Large intestine (tissue), 3 donors: ENCODE measurements at regions not wholly inside any gene's neighbourhood (a gene's known extent, or its start where the extent isn't known, plus 50 kb on each side); places are given as distances from the start of the nearest gene placed in this dataset.

ENCODE experiments used
- DNase-seq, 2 donors: peaks; one replicate each; pipeline versions ENCODE4 v3.0.0 to v3.0.0-alpha.2; 2013
- H3K27ac ChIP-seq: one replicate; pipeline ENCODE4 v1.5.1; 2013; ENCODE audit warnings: low read length
- H3K27me3 ChIP-seq: 2 replicates; pipeline ENCODE4 v1.6.1; 2013; ENCODE audit warnings: low read length; ENCODE audit not compliant: control insufficient read depth, insufficient read depth
- H3K36me3 ChIP-seq: 2 replicates; pipeline ENCODE4 v1.6.1; 2013; ENCODE audit warnings: low read length; ENCODE audit not compliant: control insufficient read depth, insufficient read depth
- H3K4me1 ChIP-seq: one replicate; pipeline ENCODE4 v1.6.1; 2013; ENCODE audit warnings: low read length; ENCODE audit not compliant: control insufficient read depth, insufficient read depth
- H3K4me3 ChIP-seq: one replicate; pipeline ENCODE4 v1.5.1; 2013; ENCODE audit warnings: low read length
- H3K9me3 ChIP-seq: one replicate; pipeline ENCODE4 v1.6.1; 2013; ENCODE audit warnings: mild to moderate bottlenecking, low read depth, low read length, moderate library complexity; ENCODE audit not compliant: control insufficient read depth
- WGBS: methylation state at CpG from one replicate; pipeline ENCODE4 v1.1.5; 2013; ENCODE audit warnings: low lambda C conversion rate; ENCODE audit not compliant: insufficient coverage; 5-methylcytosine and 5-hydroxymethylcytosine counted together

- DNase-seq: no peak
- Histone ChIP-seq H3K27me3 (no peaks in the 10 kb centered on the region), H3K27ac (no peak overlapping the region), H3K4me1 (no peaks in the 10 kb centered on the region), H3K36me3 (peaks cover 5% of the 10 kb centered on the region), H3K4me3 (no peak overlapping the region), H3K9me3 (peaks cover 24% of the 10 kb centered on the region)
- 100% methylated on average over 1 of the region's 2 CpGs for WGBS
Observed at GRCh38 chr4:123050018-123050417, 127.6 kb upstream of the NUDT6 start.

- 96% methylated on average over 3 of the region's 3 CpGs for WGBS
- H3K36me3 ChIP-seq: peaks cover 5% of the 10 kb centered on the region
- no peak overlapping the region for H3K27ac ChIP-seq
- H3K4me3 ChIP-seq: no peak overlapping the region
- no peaks in the 10 kb centered on the region for H3K4me1 ChIP-seq
- H3K9me3 ChIP-seq: peaks cover 24% of the 10 kb centered on the region
- H3K27me3 ChIP-seq: no peaks in the 10 kb centered on the region
- no peak for DNase-seq
Observed at GRCh38 chr4:123052007-123052406, 129.6 kb upstream of the NUDT6 start.

- Histone ChIP-seq H3K27ac (no peak overlapping the region), H3K4me3 (no peak overlapping the region), H3K9me3 (peaks cover 17% of the 10 kb centered on the region), H3K4me1 (no peaks in the 10 kb centered on the region), H3K36me3 (peaks cover 5% of the 10 kb centered on the region), H3K27me3 (no peaks in the 10 kb centered on the region)
- no peak for DNase-seq
Observed at GRCh38 chr4:123055943-123056342, 133.5 kb upstream of the NUDT6 start.

GRCh38 chr4:123060039-123060770 lies 137.8 kb upstream of the NUDT6 start:
- WGBS: no CpG with 5 or more reads among the region's 6 CpGs
- H3K4me3 ChIP-seq: no peak overlapping the region
- no peaks in the 10 kb centered on the region for H3K36me3 ChIP-seq
- H3K4me1 ChIP-seq: no peaks in the 10 kb centered on the region
- no peak for DNase-seq
- H3K27ac ChIP-seq: no peak overlapping the region
- peaks cover 2% of the 10 kb centered on the region for H3K9me3 ChIP-seq
- no peaks in the 10 kb centered on the region for H3K27me3 ChIP-seq

GRCh38 chr4:123064390-123064789 lies 142.0 kb upstream of the NUDT6 start:
- DNase-seq: peak; percentile 75 to 83
- H3K9me3 ChIP-seq: no peaks in the 10 kb centered on the region
- H3K4me1 ChIP-seq: no peaks in the 10 kb centered on the region
- H3K4me3 ChIP-seq: no peak overlapping the region
- peak overlapping the region; percentile 68 for H3K27ac ChIP-seq
- no peaks in the 10 kb centered on the region for H3K27me3 ChIP-seq
- no peaks in the 10 kb centered on the region for H3K36me3 ChIP-seq
- no CpG with 5 or more reads among the region's 1 CpG for WGBS

- Histone ChIP-seq H3K27me3 (no peaks in the 10 kb centered on the region), H3K4me3 (no peak overlapping the region), H3K9me3 (no peaks in the 10 kb centered on the region), H3K4me1 (no peaks in the 10 kb centered on the region), H3K27ac (no peak overlapping the region), H3K36me3 (no peaks in the 10 kb centered on the region)
- no CpG with 5 or more reads among the region's 1 CpG for WGBS
- no peak for DNase-seq
Observed at GRCh38 chr4:123068081-123068480, 145.7 kb upstream of the NUDT6 start.

GRCh38 chr4:123072060-123072459 lies 149.7 kb upstream of the NUDT6 start:
- no peaks in the 10 kb centered on the region for H3K9me3 ChIP-seq
- no peak for DNase-seq
- no peaks in the 10 kb centered on the region for H3K4me1 ChIP-seq
- H3K27me3 ChIP-seq: no peaks in the 10 kb centered on the region
- no CpG with 5 or more reads among the region's 1 CpG for WGBS
- no peak overlapping the region for H3K4me3 ChIP-seq
- H3K27ac ChIP-seq: no peak overlapping the region
- H3K36me3 ChIP-seq: no peaks in the 10 kb centered on the region

- H3K36me3 ChIP-seq: no peaks in the 10 kb centered on the region
- DNase-seq: no peak
- no peak overlapping the region for H3K27ac ChIP-seq
- H3K9me3 ChIP-seq: no peaks in the 10 kb centered on the region
- no peaks in the 10 kb centered on the region for H3K4me1 ChIP-seq
- WGBS: 90% methylated on average over 2 of the region's 2 CpGs
- H3K4me3 ChIP-seq: no peak overlapping the region
- H3K27me3 ChIP-seq: no peaks in the 10 kb centered on the region
Observed at GRCh38 chr4:123073650-123074049, 151.3 kb upstream of the NUDT6 start.

GRCh38 chr4:123077330-123077729 lies 154.9 kb upstream of the NUDT6 start:
- H3K4me1 ChIP-seq: no peaks in the 10 kb centered on the region
- WGBS: no CpG with 5 or more reads among the region's 2 CpGs
- no peak overlapping the region for H3K27ac ChIP-seq
- H3K36me3 ChIP-seq: no peaks in the 10 kb centered on the region
- no peaks in the 10 kb centered on the region for H3K27me3 ChIP-seq
- DNase-seq: no peak
- H3K9me3 ChIP-seq: no peaks in the 10 kb centered on the region
- no peak overlapping the region for H3K4me3 ChIP-seq

- Histone ChIP-seq H3K36me3 (no peaks in the 10 kb centered on the region), H3K27me3 (no peaks in the 10 kb centered on the region), H3K4me3 (no peak overlapping the region), H3K4me1 (no peaks in the 10 kb centered on the region), H3K27ac (no peak overlapping the region), H3K9me3 (no peaks in the 10 kb centered on the region)
- no peak for DNase-seq
- 100% methylated on average over 1 of the region's 3 CpGs for WGBS
Observed at GRCh38 chr4:123081971-123082370, 159.6 kb upstream of the NUDT6 start.

GRCh38 chr4:123083646-123084045 lies 161.2 kb upstream of the NUDT6 start:
- no peak overlapping the region for H3K27ac ChIP-seq
- no peaks in the 10 kb centered on the region for H3K36me3 ChIP-seq
- H3K4me3 ChIP-seq: no peak overlapping the region
- no CpG with 5 or more reads among the region's 3 CpGs for WGBS
- no peaks in the 10 kb centered on the region for H3K9me3 ChIP-seq
- DNase-seq: no peak
- no peaks in the 10 kb centered on the region for H3K4me1 ChIP-seq
- H3K27me3 ChIP-seq: no peaks in the 10 kb centered on the region
